ENCODE measurements at regions not wholly inside any gene's neighbourhood (a gene's known extent, or its start where the extent isn't known, plus 50 kb on each side); places are given as distances from the start of the nearest gene placed in this dataset.

GRCh38 chr5:40227366-40227765 lies 452.3 kb upstream of the PTGER4 start:
- TF ChIP-seq CTCF (IDR thresholded peaks at IDR 0.05) (no peak), POLR2A (IDR thresholded peaks at IDR 0.05) (no peak)

Data from testis (tissue), 2 donors.